Neutrophil (primary cell): ENCODE measurements at regions not wholly inside any gene's neighbourhood (a gene's known extent, or its start where the extent isn't known, plus 50 kb on each side); places are given as distances from the start of the nearest gene placed in this dataset.

ENCODE experiments used
- H3K27ac ChIP-seq: fragments of 200-600 bp; sonication (generic); 2 replicates; pipeline ENCODE4 v1.5.1; 2016; ENCODE audit warnings: mild to moderate bottlenecking, moderate library complexity
- H3K27me3 ChIP-seq: fragments of 200-600 bp; sonication (generic); 2 replicates; pipeline ENCODE4 v1.6.0; 2016; ENCODE audit warnings: mild to moderate bottlenecking
- H3K36me3 ChIP-seq: fragments of 200-600 bp; sonication (generic); 2 replicates; pipeline ENCODE4 v1.5.1; 2017
- H3K4me1 ChIP-seq, 2 experiments: fragments of 200-600 bp in 1 of 2; sonication (generic) in 1 of 2; 1 replicate in 1 of 2; 2 replicates in 1 of 2; pipeline versions ENCODE4 v1.5.1 to v1.6.1; 2013 to 2016; ENCODE audit warnings: low read depth in 1 of 2, low read length in 1 of 2, mild to moderate bottlenecking in 1 of 2, moderate library complexity in 1 of 2; ENCODE audit not compliant: control insufficient read depth in 1 of 2, insufficient read depth in 1 of 2
- H3K4me3 ChIP-seq, 2 experiments: fragments of 200-600 bp in 1 of 2; sonication (generic) in 1 of 2; 1 replicate in 1 of 2; 2 replicates in 1 of 2; pipeline ENCODE4 v1.5.1; 2013 to 2016; ENCODE audit warnings: low read depth in 1 of 2, low read length in 1 of 2, mild to moderate bottlenecking in 1 of 2, moderate library complexity in 1 of 2
- H3K9me3 ChIP-seq: fragments of 200-600 bp; sonication (generic); 2 replicates; pipeline ENCODE4 v1.5.1; 2016
- CTCF ChIP-seq: fragments of 200-600 bp; sonication (generic); IDR thresholded peaks from 2 replicates; pipeline ENCODE4 v1.5.1; 2016; ENCODE audit warnings: antibody characterized with exemption

- Histone ChIP-seq H3K27ac (no peak overlapping the region), H3K27me3 (peaks cover 19% of the 10 kb centered on the region), H3K9me3 (no peaks in the 10 kb centered on the region), H3K4me1 (no peaks in the 10 kb centered on the region), H3K4me3 (no peak overlapping the region), H3K36me3 (no peaks in the 10 kb centered on the region)
- no peak for TF ChIP-seq CTCF
These were observed 69.7 kb upstream of the EGR2 start for GRCh38 chr10:62885684-62886461.

GRCh38 chr10:62880162-62880561, 64.0 kb upstream of the EGR2 start:
- no peak for TF ChIP-seq CTCF
- no peak overlapping the region for H3K27ac ChIP-seq

GRCh38 chr10:62873866-62874265, 57.7 kb upstream of the EGR2 start:
- TF ChIP-seq CTCF: no peak
- Histone ChIP-seq H3K27ac (no peak overlapping the region), H3K27me3 (peaks cover 12% of the 10 kb centered on the region), H3K4me1 (no peaks in the 10 kb centered on the region), H3K36me3 (no peaks in the 10 kb centered on the region), H3K4me3 (no peak overlapping the region), H3K9me3 (no peaks in the 10 kb centered on the region)

More at GRCh38 chr10:62880162-62880561, 64.0 kb upstream of the EGR2 start:
- Histone ChIP-seq H3K4me3 (no peak overlapping the region), H3K4me1 (no peaks in the 10 kb centered on the region), H3K27me3 (peaks cover 28% of the 10 kb centered on the region), H3K9me3 (no peaks in the 10 kb centered on the region), H3K36me3 (no peaks in the 10 kb centered on the region)

- Histone ChIP-seq H3K4me1 (no peaks in the 10 kb centered on the region), H3K4me3 (no peak overlapping the region), H3K27me3 (peaks cover 7% of the 10 kb centered on the region), H3K36me3 (no peaks in the 10 kb centered on the region), H3K27ac (no peak overlapping the region), H3K9me3 (no peaks in the 10 kb centered on the region)
- TF ChIP-seq CTCF: no peak
These were observed 54.7 kb upstream of the EGR2 start for GRCh38 chr10:62870866-62871265.

- Histone ChIP-seq H3K4me1 (no peaks in the 10 kb centered on the region), H3K27me3 (peaks cover 8% of the 10 kb centered on the region), H3K36me3 (no peaks in the 10 kb centered on the region), H3K4me3 (no peak overlapping the region), H3K9me3 (no peaks in the 10 kb centered on the region), H3K27ac (no peak overlapping the region)
- no peak for TF ChIP-seq CTCF
These were observed 53.8 kb upstream of the EGR2 start for GRCh38 chr10:62869958-62870357.
